ENCODE measurements at regions not wholly inside any gene's neighbourhood (a gene's known extent, or its start where the extent isn't known, plus 50 kb on each side); places are given as distances from the start of the nearest gene placed in this dataset.

DNA sequence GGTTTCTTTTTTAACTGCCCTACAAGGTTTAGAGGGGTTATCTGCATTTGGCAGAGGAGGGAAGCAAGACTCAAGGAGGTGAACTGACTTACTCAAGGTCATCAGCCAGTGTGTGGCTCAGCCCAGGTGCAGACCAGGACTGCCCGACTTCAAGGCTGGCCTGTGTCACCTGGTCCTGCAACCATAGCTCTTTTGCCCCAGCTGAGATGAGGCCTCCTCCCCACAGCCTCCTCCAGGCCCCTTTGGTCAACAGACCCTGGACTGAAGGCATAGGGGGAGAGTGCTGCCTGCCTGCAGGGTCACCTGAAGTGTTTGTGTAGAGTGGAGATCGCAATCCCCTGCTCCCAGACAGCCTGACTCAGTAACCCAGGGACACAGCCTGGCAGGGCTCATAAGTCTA, 168.5 kb upstream of the GLI2 start:
- DNase-seq (ENCODE audit: low read depth): no peak

DNA sequence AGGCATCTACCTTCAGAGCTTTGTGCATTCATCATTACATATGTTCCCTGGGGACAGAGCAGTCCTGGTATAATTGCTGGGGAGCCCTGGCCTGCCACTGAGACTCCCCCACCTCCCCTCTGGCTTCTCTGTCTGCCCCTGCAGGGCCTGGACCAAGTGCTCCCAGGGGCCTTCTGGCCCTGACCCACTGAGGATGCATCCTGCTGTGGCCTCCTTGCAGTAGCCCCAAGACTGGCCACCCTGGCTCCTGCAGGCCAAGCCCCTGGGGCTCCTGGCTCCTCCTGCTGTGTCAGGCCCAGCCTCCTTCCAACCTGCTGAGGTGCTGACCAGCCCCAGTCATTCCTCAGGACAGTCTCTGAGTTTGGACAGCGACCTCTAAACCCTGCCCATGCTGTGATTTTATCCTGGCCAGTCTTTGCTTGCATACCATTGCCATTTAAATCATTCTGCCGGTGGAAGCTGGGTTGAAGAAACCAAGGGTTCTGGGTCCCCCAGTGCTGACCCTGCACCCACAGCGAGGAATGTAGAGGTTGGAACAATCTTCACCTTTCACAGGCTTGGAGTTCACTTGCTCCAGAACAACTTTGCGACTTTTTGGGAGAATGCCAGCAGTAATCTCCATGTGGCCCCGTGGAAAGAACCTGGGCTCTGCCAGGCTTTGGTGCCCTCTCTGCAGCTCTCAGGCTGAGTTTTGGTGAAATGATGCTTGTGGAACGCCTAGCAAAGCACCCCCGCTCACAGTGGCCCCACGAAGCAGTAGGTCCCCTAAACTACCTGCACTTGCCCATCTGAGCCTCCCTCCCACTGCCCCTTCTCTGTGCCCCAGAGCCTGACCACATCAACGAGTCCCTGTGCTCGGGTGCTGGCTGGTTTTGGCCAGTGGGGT, 167.3 kb upstream of the GLI2 start:
- DNase-seq (ENCODE audit: low read depth): no peak

- no peak for DNase-seq (ENCODE audit: low read depth)
Measured at GRCh38 chr2:120568975-120569268, 166.7 kb upstream of the GLI2 start.

- DNase-seq (ENCODE audit: low read depth): no peak
Measured at GRCh38 chr2:120570001-120570400, 165.7 kb upstream of the GLI2 start.

DNA sequence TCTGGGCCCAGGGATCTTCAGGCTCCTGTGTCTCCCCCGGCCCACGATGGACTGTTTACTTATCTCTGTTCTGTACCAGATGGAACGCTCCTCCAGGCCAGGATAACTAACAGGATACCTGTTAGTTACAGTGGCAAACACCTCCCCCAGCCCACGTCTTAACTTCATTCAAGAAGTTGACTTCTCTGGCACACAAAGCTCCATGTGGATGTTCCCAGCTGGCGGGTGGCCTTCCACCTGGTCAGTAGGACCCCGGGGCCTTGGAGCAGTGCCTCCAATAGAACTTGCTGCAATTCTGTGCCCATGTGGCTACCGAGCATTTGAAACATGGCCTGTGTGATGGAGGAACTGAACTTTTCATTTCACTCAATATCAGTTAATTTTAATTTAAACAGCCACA, 165.1 kb upstream of the GLI2 start:
- DNase-seq (ENCODE audit: low read depth): no peak

- DNase-seq (ENCODE audit: low read depth): no peak
Measured at GRCh38 chr2:120571015-120571728, 164.5 kb upstream of the GLI2 start.

DNA sequence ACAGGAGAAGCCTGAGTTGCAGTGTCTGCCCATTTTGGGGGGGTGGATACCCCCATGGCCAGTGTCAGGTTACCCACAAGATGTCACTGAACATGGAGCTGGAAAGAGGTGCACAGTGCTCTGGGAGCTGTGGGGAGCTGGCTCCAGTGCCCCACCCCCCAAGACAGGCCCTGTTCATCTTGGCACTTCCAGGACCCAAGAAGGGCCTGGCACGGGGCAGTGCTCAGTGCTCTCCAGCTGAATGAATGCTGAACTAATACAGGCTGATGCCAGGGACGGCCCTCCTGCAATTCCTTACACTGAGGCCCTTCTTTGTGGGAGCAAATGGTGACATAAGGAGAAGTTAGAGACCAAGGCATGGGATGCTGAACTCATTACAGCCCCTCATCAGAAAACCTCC, 163.4 kb upstream of the GLI2 start:
- no peak for DNase-seq (ENCODE audit: low read depth)

DNA sequence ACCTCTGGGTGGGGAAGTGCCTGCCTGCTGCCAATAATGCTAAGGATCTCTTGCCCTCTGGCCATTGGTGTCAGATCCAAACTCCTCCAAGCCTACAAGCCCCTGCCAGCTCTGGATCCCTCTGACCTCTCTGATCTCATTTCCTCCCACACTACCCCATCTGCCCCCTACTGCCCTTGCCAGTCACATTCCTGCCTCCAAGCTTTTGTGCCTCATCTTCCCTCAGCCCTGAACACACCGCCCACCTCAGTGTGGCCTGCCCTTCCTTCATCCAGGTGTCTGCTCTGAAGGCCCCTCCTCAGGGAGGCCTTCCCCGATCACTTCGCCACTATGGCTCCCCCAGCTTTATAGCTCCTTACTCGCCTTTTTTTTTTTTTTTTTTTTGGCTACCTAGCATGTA, 161.0 kb upstream of the GLI2 start:
- DNase-seq (ENCODE audit: low read depth): no peak

GRCh38 chr2:120575966-120576365, 159.7 kb upstream of the GLI2 start:
- DNase-seq (ENCODE audit: low read depth): no peak

DNA sequence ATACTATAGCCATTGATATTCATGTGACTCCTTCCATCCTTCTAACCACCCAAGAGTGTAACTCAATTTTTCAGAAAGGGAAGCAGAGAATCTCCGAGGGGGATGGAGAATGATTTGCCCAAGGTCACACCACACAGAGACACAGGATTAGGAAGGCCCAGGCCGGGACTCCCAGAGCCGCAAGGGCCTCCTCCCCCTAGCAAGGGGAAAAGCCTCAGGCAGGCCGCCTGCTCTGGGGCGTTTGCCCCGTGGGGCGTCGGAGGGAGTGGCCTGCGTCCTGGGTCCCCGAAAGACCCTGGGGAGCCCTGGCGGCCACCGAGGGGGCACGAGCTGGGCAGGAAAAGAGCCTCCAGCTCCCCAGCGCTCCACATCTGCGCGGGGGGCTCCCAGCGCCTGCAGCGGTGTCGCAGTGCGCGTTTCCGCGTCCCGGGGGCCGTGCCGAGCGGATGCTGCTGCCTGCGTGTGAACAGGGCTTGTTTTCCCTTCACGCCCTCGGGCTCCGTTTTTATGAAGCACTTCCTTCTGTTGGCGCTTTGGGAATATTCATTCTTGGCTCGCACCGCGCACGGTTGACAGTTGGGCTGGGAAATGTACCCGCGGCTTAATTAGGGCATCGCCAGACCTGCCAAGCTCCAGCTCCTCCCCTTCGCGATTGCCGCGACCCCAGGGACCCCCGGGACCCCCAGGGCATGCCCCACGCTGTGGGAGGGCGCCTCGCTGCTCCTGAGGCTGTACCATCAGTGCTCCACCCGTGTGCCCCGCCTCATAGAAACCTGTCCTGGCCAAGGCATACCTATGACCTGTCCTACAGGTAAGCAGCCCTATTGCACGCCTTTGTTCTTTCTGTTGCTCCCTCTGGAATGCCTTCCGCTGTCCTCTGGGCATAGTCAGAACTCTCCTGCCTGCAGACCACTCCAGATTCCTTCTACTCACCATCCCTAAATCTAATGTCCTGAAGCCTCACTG, 158.9 kb upstream of the GLI2 start:
- DNase-seq (ENCODE audit: low read depth): no peak

- no peak for DNase-seq (ENCODE audit: low read depth)
Measured at GRCh38 chr2:120577721-120578295, 157.9 kb upstream of the GLI2 start.

DNA sequence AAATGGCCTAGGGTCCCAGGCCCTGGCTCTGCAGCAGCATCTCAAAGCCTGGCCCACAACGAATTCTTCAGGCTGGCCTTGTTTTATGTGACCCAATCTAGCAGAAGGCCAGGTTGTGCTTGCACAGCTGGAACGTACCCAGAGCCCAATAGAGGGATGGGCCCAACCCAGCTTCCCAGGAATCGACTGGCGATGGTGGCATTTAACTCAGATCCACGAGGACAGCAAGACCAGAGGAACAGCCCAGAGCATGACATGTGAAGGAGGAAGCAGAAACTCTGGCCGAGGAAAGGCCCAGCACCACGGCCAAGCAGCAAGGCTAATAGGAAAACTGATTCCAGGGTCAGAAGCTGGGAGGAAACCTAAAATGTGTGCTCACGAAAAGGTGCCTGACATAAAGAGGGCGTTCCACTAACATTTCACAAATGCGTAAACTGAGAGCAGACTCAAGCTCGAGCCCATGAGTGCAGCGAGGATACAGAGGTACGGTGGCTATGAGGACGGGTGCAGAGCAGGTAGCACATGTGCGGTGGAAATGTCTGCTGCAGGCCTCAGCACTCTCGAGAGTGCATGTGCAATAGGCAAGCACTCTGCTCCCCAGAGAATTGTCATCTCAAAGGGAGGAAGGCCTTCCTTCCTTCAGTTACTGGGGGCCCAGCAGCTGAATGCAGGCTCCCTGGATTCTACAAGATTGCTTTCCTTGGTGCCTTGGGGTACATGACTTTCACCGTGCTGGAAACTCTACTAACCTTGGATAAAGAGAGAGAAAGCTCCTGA, 156.9 kb upstream of the GLI2 start:
- DNase-seq (ENCODE audit: low read depth): no peak

DNA sequence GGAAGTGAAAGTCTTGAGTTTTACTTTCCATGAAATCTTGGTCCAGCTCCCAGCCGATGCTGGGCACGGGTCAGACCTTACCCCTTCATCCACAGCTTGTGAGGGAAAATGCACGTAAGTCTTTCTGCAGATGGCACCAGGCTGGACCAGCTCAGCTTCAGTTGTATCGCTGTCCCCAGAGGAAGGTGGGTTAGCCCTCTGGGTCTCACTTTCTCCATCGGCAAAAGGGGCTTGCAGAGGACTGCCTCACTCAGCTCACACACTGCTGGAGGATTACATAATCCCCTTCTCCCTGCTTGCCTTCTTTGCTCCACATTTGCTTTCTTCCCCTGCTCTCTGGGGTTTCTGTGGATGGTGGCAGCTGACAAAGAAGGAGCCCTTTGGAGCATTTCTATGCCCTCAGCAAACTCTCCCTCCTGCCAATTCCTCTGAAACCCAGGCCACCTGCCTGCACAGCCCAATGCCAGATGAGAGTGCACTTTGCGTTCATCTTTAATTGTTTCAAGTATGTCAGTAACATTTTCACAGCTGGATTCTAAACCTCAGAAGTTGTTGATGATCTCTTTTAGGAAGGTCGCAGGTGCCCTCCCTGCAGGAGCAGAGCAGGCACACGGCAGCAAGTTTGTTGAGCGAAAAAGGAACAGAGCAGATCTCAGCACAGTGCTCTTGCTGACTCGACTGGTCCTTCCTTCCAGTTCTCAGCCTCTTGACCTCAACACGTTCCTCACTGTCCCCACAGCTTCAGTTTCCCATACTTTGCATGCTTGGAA, 155.6 kb upstream of the GLI2 start:
- DNase-seq (ENCODE audit: low read depth): no peak

GRCh38 chr2:120580709-120581108, 155.0 kb upstream of the GLI2 start:
- no peak for DNase-seq (ENCODE audit: low read depth)

- no peak for DNase-seq (ENCODE audit: low read depth)
Measured at GRCh38 chr2:120583121-120583520, 152.5 kb upstream of the GLI2 start.

DNA sequence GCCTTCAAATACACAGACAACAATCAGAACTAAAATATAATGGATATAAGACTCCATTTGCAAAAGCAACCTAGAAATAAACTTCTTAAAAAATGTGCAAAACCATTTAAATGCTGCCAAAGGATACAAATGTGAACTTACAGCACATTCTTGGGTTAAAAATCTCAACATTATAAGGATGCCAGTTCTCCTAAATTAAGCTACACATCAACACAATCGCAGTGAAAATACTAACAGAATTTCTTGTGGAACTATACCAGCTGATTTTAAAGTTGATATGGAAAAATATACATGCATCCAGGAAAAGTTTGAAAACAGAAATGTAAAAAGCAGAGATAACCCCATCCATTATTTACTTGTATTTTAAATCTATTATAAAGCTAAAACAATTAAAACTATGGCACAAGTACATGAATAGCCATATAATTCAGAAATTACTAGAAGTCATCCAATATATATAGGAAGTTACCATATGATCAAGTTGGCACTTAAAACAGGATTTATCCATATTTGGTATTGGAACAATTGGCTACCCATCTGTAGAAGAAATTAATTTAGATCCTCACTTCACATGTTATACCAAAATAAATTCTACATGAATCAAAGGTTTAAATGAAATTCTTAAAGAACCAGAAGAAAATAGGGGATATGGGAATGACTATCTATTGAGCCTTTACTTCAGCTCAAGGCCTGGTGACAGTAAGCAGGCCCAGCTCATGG, 151.7 kb upstream of the GLI2 start:
- no peak for DNase-seq (ENCODE audit: low read depth)

DNA sequence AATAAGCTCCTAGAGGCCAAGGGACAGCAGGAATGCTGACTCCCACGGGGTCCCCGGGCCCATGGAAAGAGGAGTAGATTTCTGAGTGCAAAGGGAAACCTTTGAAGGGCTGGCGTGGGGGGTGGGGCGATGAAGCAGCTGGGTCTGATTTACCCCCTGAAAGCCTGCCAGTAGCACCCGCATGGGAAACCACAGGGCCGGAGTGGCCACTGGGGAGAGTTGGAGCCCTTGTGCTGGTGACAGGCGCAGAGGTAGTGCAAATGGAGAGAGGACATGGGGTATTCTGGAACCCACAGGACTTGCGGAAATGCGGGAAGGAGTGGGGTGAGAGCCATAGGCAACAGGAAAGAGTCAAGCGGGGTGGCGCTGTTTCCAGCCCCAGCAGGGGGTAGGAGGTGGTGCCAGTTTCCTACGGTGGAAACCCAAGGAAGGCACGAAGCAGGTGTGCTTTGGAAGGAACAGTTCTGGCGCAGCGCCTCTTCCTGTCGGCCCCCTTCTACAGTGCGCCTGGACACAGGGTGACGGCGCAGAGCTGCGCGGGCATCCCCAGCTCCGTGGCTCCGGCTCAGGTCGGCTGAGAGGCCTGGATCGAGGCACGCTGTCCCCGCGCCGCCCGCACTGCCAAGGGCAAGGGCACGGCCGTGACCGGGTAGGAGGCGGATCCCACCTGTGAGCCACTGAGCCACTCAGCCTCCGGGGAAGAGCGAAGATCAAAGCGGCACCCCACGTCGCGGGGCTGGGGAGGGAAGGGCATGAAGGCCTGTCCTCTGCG, 149.0 kb upstream of the GLI2 start:
- DNase-seq (ENCODE audit: low read depth): no peak

DNA sequence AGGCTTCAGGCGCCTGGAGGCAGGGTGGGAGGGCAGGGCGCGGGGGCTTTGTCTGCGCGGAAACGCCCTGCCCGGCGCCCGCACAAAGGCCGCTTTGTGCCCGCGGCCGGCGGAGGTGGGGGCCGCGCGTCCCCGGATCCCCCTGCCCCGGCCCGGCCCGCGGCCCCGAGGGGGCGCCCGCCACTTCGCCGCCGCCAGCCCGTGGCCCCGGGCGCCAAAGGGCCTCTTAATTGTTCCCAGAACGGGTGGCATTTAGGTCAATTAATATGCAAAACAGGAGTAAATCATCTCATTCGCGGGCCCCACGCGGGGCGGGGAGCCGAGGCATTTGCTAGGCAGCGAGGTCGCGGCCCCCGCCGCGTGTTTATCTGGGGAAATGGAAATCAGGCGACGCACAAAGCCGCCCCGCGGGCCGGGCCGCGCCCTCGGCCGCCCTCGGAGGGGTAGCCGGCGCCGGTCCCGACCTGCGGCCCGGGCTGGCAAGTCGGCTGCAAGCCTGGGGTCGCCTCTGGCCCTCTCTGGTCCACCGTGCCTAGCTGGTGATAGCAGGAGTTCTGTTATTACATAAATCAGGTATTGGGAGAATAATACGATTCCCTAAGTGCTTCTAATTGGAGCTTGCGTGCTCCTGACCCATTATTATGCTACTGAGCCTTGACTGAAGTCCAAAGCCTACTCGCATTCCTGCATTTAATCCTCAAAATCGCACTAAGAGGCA, 148.2 kb upstream of the GLI2 start:
- no peak for DNase-seq (ENCODE audit: low read depth)

DNA sequence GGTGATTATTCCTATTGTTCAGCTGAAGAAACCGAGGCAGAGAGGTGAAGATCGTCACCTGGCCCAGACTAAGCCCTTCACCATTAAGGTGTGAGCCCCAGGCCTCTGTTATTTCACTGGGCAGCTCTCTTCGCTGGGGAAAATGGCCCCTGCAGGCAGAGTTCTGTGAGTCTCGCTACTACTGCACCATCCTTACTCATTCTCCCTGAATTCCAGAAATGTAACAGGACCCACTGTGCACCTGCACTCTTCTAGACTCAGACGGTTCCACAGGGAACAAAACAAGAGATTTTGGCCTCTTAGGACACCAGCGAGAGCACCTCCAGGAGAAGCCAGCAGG, 147.7 kb upstream of the GLI2 start:
- DNase-seq (ENCODE audit: low read depth): no peak

All from activated T-helper 1 cell treated with Interleukin-2 at 50 U/mL for 16 hours (primary cell).